ENCODE measurements at regions not wholly inside any gene's neighbourhood (a gene's known extent, or its start where the extent isn't known, plus 50 kb on each side); places are given as distances from the start of the nearest gene placed in this dataset.

- no peak overlapping the region for H3K27ac ChIP-seq
- CTCF ChIA-PET = interaction anchor here (1.2 kb wide), 1 partner anchor 10 kb away, joined by 3 read pairs; no protein-coding TSS in a partner anchor
- ATAC-seq = no peak
- no peak for FAIRE-seq
- peak overlapping the region; percentile 29; the same call in 2 of the 3 replicates for H3K4me3 ChIP-seq
- whole genome bisulfite sequencing (ENCODE audit: missing lambda C conversion rate) = 12% methylated on average over 3 of the region's 3 CpGs
- no peak for TF ChIP-seq KDM5A (IDR thresholded peaks at IDR 0.05)
- TF ChIP-seq ZSCAN20 (CRISPR knock-in tag; IDR thresholded peaks at IDR 0.05) = no peak
- TF ChIP-seq CEBPB (IDR thresholded peaks at IDR 0.05) = no peak
- no peak for TF ChIP-seq ZNF302 (CRISPR knock-in tag; IDR thresholded peaks at IDR 0.05)
- TF ChIP-seq HOXB5 (CRISPR knock-in tag; IDR thresholded peaks at IDR 0.05) = no peak
- no peak for TF ChIP-seq MAFK (IDR thresholded peaks at IDR 0.05; ENCODE audit: partially characterized antibody)
- TF ChIP-seq KDM1A (IDR thresholded peaks at IDR 0.05; ENCODE audit: low read depth) = no peak
- TF ChIP-seq TP53 (CRISPR knock-in tag; IDR thresholded peaks at IDR 0.05) = no peak
- TF ChIP-seq POLR2AphosphoS2 (conservative IDR thresholded peaks at IDR 0.05; ENCODE audit: low read length) = no peak
- POLR2A ChIA-PET = no interaction called here
- peak overlapping the region; percentile 52 for H3K4me2 ChIP-seq
- H3K9me3 ChIP-seq = no peaks in the 10 kb centered on the region
- no peaks in the 10 kb centered on the region for H3K4me1 ChIP-seq
- DNase-seq (ENCODE audit: low read depth in 1 of 2, low spot score in 1 of 2) = no peak
Observed at GRCh38 chr1:239315631-239316217, 70.6 kb upstream of the CHRM3 start.

GRCh38 chr1:239311331-239311730 lies 75.0 kb upstream of the CHRM3 start:
- no peak overlapping the region for H3K4me2 ChIP-seq
- CTCF ChIA-PET = no interaction called here
- DNase-seq (ENCODE audit: low read depth in 1 of 2, low spot score in 1 of 2) (no peak), FAIRE-seq (no peak), ATAC-seq (no peak)
- POLR2A ChIA-PET = no interaction called here
- H3K4me3 ChIP-seq = no peak overlapping the region
- H3K9me3 ChIP-seq = no peaks in the 10 kb centered on the region
- no peaks in the 10 kb centered on the region for H3K4me1 ChIP-seq
- TF ChIP-seq EHF (CRISPR knock-in tag; IDR thresholded peaks at IDR 0.05) = no peak
- no peak for TF ChIP-seq SMC3 (IDR thresholded peaks at IDR 0.05)
- TF ChIP-seq, protein P1, sequence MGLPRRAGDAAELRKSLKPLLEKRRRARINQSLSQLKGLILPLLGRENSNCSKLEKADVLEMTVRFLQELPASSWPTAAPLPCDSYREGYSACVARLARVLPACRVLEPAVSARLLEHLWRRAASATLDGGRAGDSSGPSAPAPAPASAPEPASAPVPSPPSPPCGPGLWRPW (IDR thresholded peaks at IDR 0.05) = no peak
- TF ChIP-seq NFE2L2 (conservative IDR thresholded peaks at IDR 0.05; ENCODE audit: low read length) = no peak
- TF ChIP-seq NR3C1 (IDR thresholded peaks at IDR 0.05) = no peak
- TF ChIP-seq REST (IDR thresholded peaks at IDR 0.05) = no peak
- no peak for TF ChIP-seq CEBPB (IDR thresholded peaks at IDR 0.05)
- no peak for TF ChIP-seq POLR2A (IDR thresholded peaks at IDR 0.05; ENCODE audit: low read length)
- H3K27ac ChIP-seq = no peak overlapping the region
- WGBS (ENCODE audit: missing lambda C conversion rate) = 22% methylated on average over 5 of the region's 5 CpGs

GRCh38 chr1:239308701-239309333 lies 77.6 kb upstream of the CHRM3 start:
- 20% methylated on average over 6 of the region's 6 CpGs for WGBS (ENCODE audit: missing lambda C conversion rate)

More at GRCh38 chr1:239308701-239309333, 77.6 kb upstream of the CHRM3 start:
- no peak for TF ChIP-seq HDAC2 (IDR thresholded peaks at IDR 0.05)
- 0 out of 3 replicates have a peak, but pooled peaks have one; percentile 21 for TF ChIP-seq SMC3 (IDR thresholded peaks at IDR 0.05)
- TF ChIP-seq RAD21 (conservative IDR thresholded peaks at IDR 0.05 in 1 of 2, IDR thresholded peaks at IDR 0.05 in 1 of 2) = peak; percentile 30 to 49; a peak in 3 of 5 replicates
- TF ChIP-seq CHD2 (IDR thresholded peaks at IDR 0.05; ENCODE audit: low read length, partially characterized antibody) = no peak
- TF ChIP-seq SREBF2 (IDR thresholded peaks at IDR 0.05) = no peak
- peak; percentile 47 for TF ChIP-seq CTCF (IDR thresholded peaks at IDR 0.05)
- TF ChIP-seq USF2 (IDR thresholded peaks at IDR 0.05) = no peak
- no peak for TF ChIP-seq FOSB (CRISPR knock-in tag; IDR thresholded peaks at IDR 0.05)
- no peak for TF ChIP-seq HEYL (CRISPR knock-in tag; IDR thresholded peaks at IDR 0.05)
- no peak overlapping the region for H3K4me3 ChIP-seq
- H3K4me2 ChIP-seq = no peak overlapping the region
- CTCF ChIA-PET = interaction anchor here (0.6 to 1.5 kb wide), 7 partner anchors 8 to 584 kb away, joined by 3 to 4 read pairs (median 3); no protein-coding TSS in a partner anchor
- no peaks in the 10 kb centered on the region for H3K4me1 ChIP-seq
- H3K27ac ChIP-seq = no peak overlapping the region
- H3K9me3 ChIP-seq = no peaks in the 10 kb centered on the region
- DNase-seq (ENCODE audit: low read depth in 1 of 2, low spot score in 1 of 2) = peak in 1 of 2 experiments; percentile 28
- ATAC-seq = peak; percentile 54 to 85
- no peak for FAIRE-seq
- POLR2A ChIA-PET = no interaction called here
